Progenitor cell of endocrine pancreas (in vitro differentiated cells): ENCODE measurements at regions not wholly inside any gene's neighbourhood (a gene's known extent, or its start where the extent isn't known, plus 50 kb on each side); places are given as distances from the start of the nearest gene placed in this dataset.

Experiments used
- DNase-seq: peaks from one replicate; pipeline ENCODE4 v3.0.0; 2021; ENCODE audit warnings: low spot score; ENCODE audit not compliant: unreplicated experiment
- H3K27ac Mint-ChIP-seq: 2 replicates; pipeline ENCODE4 v1.8.0; 2021; ENCODE audit warnings: mild to moderate bottlenecking, moderate library complexity, mixed read lengths
- H3K27me3 Mint-ChIP-seq: 2 replicates; pipeline ENCODE4 v1.8.0; 2021; ENCODE audit warnings: mixed read lengths
- H3K36me3 Mint-ChIP-seq: 2 replicates; pipeline ENCODE4 v1.8.0; 2022; ENCODE audit warnings: mixed read lengths; ENCODE audit not compliant: insufficient read depth
- H3K4me1 Mint-ChIP-seq: 2 replicates; pipeline ENCODE4 v1.8.0; 2021; ENCODE audit warnings: low read depth, mixed read lengths
- H3K4me3 Mint-ChIP-seq: 2 replicates; pipeline ENCODE4 v1.8.0; 2021; ENCODE audit warnings: low read depth, mild to moderate bottlenecking, moderate library complexity, mixed read lengths
- H3K9me3 Mint-ChIP-seq: 2 replicates; pipeline ENCODE4 v1.8.0; 2021; ENCODE audit warnings: low read depth, mixed read lengths
- TF ChIP-seq, protein P1 (sequence below): fragments of 200-600 bp; sonication (generic); IDR thresholded peaks from one replicate; pipeline ENCODE4 v1.5.0; 2021; ENCODE audit warnings: antibody characterized with exemption, mild to moderate bottlenecking; ENCODE audit not compliant: unreplicated experiment

DNA sequence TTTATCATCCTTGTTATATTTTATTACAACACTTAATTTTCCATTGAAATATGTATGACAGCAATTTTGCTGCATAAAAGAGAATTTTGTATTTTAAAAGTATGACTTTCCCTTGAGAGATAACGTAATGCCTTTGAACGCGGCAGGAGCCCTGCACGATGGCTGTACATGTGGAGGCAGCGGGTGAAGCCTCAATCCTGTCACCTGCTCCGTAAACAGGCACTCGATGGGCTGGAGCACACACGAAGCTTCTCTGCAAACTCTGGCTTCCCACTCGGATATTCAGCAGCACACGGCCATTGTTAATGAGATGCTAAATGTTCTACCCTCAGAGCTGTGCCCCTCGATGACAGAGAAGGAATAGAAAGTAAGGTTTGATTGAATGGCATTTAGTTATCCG is 184.4 kb downstream of the RTP5 start:
- DNase-seq, result no peak
- H3K9me3 Mint-ChIP-seq, result no peaks in the 10 kb centered on the region
- H3K36me3 Mint-ChIP-seq, result no peaks in the 10 kb centered on the region
- no peaks in the 10 kb centered on the region for H3K4me1 Mint-ChIP-seq
- no peak overlapping the region for H3K4me3 Mint-ChIP-seq
- TF ChIP-seq, protein P1, sequence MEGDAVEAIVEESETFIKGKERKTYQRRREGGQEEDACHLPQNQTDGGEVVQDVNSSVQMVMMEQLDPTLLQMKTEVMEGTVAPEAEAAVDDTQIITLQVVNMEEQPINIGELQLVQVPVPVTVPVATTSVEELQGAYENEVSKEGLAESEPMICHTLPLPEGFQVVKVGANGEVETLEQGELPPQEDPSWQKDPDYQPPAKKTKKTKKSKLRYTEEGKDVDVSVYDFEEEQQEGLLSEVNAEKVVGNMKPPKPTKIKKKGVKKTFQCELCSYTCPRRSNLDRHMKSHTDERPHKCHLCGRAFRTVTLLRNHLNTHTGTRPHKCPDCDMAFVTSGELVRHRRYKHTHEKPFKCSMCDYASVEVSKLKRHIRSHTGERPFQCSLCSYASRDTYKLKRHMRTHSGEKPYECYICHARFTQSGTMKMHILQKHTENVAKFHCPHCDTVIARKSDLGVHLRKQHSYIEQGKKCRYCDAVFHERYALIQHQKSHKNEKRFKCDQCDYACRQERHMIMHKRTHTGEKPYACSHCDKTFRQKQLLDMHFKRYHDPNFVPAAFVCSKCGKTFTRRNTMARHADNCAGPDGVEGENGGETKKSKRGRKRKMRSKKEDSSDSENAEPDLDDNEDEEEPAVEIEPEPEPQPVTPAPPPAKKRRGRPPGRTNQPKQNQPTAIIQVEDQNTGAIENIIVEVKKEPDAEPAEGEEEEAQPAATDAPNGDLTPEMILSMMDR, result no peak
- no peak overlapping the region for H3K27ac Mint-ChIP-seq
- peaks cover 56% of the 10 kb centered on the region for H3K27me3 Mint-ChIP-seq

DNA sequence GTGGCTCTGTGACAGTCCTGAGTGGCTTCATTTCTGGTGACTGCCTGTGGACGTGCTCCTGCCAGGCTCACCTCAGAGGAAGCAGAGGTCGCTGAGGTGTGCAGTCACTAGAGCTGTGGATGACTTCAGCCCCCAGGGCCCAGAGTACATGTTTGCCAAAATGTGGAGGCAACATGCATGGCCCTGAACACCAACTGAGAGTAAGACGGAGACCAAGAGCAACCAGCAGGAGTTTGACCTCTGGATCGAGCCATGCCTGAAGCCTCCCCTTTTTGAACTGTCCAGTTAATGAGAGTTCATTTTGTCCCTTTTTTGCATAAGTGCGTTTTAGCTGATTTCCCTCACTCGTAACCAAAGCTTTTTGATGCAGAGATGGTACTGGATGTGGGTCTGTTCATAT is 184.9 kb downstream of the RTP5 start:
- H3K27me3 Mint-ChIP-seq, result peaks cover 56% of the 10 kb centered on the region
- no peaks in the 10 kb centered on the region for H3K4me1 Mint-ChIP-seq
- no peaks in the 10 kb centered on the region for H3K36me3 Mint-ChIP-seq
- TF ChIP-seq, protein P1, result no peak
- no peak overlapping the region for H3K27ac Mint-ChIP-seq
- H3K4me3 Mint-ChIP-seq, result no peak overlapping the region
- H3K9me3 Mint-ChIP-seq, result no peaks in the 10 kb centered on the region
- DNase-seq, result no peak

DNA sequence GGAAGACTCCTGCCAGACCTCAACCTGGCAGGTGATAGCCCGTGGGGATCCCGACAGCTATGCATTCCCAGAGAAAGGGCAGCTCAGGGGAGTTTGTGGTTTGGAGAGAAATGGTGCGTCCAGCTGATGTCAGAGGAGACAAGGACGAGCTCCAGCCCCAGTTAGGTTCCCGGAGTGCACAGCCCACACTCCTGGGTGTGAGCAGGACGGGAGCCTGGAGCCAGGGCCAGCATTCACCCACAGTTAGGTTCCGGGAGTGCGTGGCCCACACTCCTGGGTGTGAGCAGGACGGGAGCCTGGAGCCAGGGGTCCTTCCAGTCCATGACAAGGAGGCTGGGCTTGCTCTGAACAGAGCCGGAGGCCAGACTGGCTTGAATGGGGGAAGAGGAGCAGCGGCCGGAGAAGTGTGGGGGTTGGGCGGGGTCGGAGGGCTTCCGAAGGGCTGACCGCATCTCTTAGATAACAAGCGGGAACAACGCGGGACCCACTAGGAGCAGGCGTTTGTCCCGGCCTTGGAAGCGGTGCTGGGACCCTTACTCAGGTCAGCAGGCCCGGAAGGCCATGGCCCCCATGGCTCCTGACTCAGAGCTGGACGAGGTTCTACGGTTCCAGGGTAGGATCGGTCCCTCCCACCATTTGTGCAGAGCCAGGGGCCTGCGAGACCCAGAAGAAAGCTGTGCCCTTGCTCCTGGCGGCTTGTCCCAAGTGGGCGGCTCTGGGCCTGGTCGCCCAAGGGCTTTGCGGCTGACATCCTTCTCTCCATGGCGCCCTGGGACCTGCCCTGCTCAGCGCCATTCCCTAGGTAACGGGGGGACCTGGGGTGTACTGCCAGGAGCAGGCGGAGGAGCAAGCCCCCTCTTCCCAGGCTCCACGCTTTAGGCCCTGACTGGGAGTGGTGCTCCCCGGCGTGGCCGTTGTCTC is 185.6 kb downstream of the RTP5 start:
- Mint-ChIP-seq H3K36me3 (no peaks in the 10 kb centered on the region), H3K27ac (no peak overlapping the region), H3K4me1 (no peaks in the 10 kb centered on the region), H3K27me3 (peaks cover 53% of the 10 kb centered on the region), H3K9me3 (no peaks in the 10 kb centered on the region), H3K4me3 (no peak overlapping the region)
- no peak for DNase-seq
- TF ChIP-seq, protein P1, result no peak

DNA sequence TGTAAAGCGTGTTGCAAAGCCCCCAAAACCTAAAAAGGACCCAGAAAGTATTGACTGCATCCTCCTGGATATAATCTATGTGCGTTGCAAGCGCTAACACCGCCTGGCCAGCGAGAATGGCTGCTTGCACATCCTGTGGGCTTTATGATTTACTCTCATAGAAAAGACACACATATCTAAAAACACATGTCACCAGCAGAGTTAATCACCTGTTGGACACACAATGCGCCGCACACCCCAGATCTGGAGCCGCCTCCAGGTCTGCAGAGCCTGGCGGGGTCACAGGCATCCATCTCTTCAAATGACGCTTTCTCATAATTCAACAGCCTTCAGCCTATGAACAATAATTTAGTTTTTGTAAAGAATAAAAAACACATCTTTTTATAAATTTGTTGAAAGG is 186.5 kb downstream of the RTP5 start:
- Mint-ChIP-seq H3K36me3 (no peaks in the 10 kb centered on the region), H3K27me3 (peaks cover 51% of the 10 kb centered on the region), H3K4me1 (no peaks in the 10 kb centered on the region), H3K9me3 (no peaks in the 10 kb centered on the region), H3K4me3 (no peak overlapping the region), H3K27ac (no peak overlapping the region)
- no peak for DNase-seq
- TF ChIP-seq, protein P1, result no peak

DNA sequence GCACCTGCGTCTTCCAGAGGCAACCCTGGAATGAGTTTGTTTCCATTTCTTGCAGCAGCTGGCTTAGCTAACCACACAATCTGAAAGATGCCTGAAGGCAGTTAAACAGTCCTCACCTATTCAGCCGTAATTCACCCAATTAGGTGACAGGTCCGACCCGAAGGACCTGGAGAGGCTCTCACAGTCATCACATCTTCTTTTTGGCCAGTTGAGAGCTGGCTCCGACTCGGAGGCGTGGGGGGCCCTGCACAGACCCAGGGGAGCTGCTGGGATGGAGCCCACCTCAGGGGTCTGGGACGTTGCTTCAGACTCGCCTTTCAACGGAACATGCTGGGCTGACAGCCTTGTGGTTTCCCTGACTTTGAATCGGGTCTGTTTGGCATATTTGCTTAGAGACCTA is 187.3 kb downstream of the RTP5 start:
- no peaks in the 10 kb centered on the region for H3K9me3 Mint-ChIP-seq
- H3K27ac Mint-ChIP-seq, result no peak overlapping the region
- no peaks in the 10 kb centered on the region for H3K36me3 Mint-ChIP-seq
- H3K4me3 Mint-ChIP-seq, result no peak overlapping the region
- no peaks in the 10 kb centered on the region for H3K4me1 Mint-ChIP-seq
- no peak for DNase-seq
- H3K27me3 Mint-ChIP-seq, result peaks cover 46% of the 10 kb centered on the region
- TF ChIP-seq, protein P1, result no peak
